ENCODE measurements at regions not wholly inside any gene's neighbourhood (a gene's known extent, or its start where the extent isn't known, plus 50 kb on each side); places are given as distances from the start of the nearest gene placed in this dataset.

GRCh38 chr1:208909011-208909984 lies 665.1 kb upstream of the PLXNA2 start (continued):
- no peak for TF ChIP-seq EZH2 (IDR thresholded peaks at IDR 0.05; ENCODE audit: low read depth, unreplicated experiment)
- TF ChIP-seq ETS1 (IDR thresholded peaks at IDR 0.05) = no peak
- TF ChIP-seq, protein P1, sequence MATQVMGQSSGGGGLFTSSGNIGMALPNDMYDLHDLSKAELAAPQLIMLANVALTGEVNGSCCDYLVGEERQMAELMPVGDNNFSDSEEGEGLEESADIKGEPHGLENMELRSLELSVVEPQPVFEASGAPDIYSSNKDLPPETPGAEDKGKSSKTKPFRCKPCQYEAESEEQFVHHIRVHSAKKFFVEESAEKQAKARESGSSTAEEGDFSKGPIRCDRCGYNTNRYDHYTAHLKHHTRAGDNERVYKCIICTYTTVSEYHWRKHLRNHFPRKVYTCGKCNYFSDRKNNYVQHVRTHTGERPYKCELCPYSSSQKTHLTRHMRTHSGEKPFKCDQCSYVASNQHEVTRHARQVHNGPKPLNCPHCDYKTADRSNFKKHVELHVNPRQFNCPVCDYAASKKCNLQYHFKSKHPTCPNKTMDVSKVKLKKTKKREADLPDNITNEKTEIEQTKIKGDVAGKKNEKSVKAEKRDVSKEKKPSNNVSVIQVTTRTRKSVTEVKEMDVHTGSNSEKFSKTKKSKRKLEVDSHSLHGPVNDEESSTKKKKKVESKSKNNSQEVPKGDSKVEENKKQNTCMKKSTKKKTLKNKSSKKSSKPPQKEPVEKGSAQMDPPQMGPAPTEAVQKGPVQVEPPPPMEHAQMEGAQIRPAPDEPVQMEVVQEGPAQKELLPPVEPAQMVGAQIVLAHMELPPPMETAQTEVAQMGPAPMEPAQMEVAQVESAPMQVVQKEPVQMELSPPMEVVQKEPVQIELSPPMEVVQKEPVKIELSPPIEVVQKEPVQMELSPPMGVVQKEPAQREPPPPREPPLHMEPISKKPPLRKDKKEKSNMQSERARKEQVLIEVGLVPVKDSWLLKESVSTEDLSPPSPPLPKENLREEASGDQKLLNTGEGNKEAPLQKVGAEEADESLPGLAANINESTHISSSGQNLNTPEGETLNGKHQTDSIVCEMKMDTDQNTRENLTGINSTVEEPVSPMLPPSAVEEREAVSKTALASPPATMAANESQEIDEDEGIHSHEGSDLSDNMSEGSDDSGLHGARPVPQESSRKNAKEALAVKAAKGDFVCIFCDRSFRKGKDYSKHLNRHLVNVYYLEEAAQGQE (IDR thresholded peaks at IDR 0.05; ENCODE audit: unreplicated experiment) = no peak
- no peak for TF ChIP-seq CTCF (conservative IDR thresholded peaks at IDR 0.05; ENCODE audit: low read depth in 2 of 2)

DNA sequence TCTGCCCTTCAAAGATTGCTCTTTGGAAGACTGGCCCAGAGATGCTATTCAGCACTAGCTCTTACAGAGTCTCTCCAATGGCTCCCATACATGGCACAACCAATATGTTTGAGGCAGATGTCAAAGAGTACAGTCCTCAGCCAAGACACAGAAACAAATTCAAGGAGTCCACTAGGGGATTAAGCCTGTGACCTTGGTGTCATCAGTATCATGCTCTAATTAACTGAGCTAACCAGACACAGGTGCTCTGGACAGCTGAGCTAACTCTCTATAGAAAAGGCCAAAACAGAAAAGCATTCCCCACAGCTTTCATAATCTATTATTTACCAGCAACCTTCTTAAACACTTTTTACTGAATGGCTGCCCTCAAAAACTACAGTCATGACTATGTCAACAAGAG lies 666.0 kb upstream of the PLXNA2 start:
- Histone ChIP-seq H4K20me1 (replicated peaks; ENCODE audit: insufficient read depth) (no peaks in the 10 kb centered on the region), H3F3A (replicated peaks; ENCODE audit: low read depth) (no peaks in the 10 kb centered on the region), H3K27me3 (ENCODE audit: insufficient read depth) (no peaks in the 10 kb centered on the region), H3K79me2 (replicated peaks; ENCODE audit: insufficient read depth) (no peaks in the 10 kb centered on the region), H3K9me2 (ENCODE audit: insufficient read depth) (no peaks in the 10 kb centered on the region), H3K4me3 (no peak overlapping the region), H3K27ac (ENCODE audit: low read depth) (no peak overlapping the region), H3K4me1 (ENCODE audit: insufficient read depth) (no peaks in the 10 kb centered on the region), H3K36me3 (ENCODE audit: insufficient read depth) (no peaks in the 10 kb centered on the region; the same call in 1 of the 2 replicates), H3K4me2 (no peak overlapping the region), H2AFZ (no peak overlapping the region)
- Mint-ChIP-seq H3K27ac (no peak overlapping the region), H3K4me3 (no peak overlapping the region), H3K4me1 (no peaks in the 10 kb centered on the region), H3K27me3 (ENCODE audit: insufficient read depth, low read depth, poor library complexity) (no peaks in the 10 kb centered on the region), H3K9me3 (peaks cover 3% of the 10 kb centered on the region; the same call in 1 of the 3 replicates), H3K36me3 (ENCODE audit: low read depth) (no peaks in the 10 kb centered on the region)
- ATAC-seq = no peak
- no peak for DNase-seq (ENCODE audit: low spot score)
- no peak for TF ChIP-seq ZNF462 (CRISPR knock-in tag; IDR thresholded peaks at IDR 0.05)
- TF ChIP-seq STAT1 (IDR thresholded peaks at IDR 0.05; ENCODE audit: unreplicated experiment) = no peak
- TF ChIP-seq CREB1 (CRISPR knock-in tag; IDR thresholded peaks at IDR 0.05; ENCODE audit: low read depth) = no peak
- no peak for TF ChIP-seq ETS1 (IDR thresholded peaks at IDR 0.05)
- no peak for TF ChIP-seq NANOG (IDR thresholded peaks at IDR 0.05; ENCODE audit: borderline replicate concordance)

Measured in GM23338 (cell line).